ENCODE measurements at regions not wholly inside any gene's neighbourhood (a gene's known extent, or its start where the extent isn't known, plus 50 kb on each side); places are given as distances from the start of the nearest gene placed in this dataset.
A peak's percentile ranks its signal among the peaks of the same experiment; 100 is the strongest.
"Not testable (repeated sequence)": the region's sequence is repeated elsewhere in the genome, so short reads cannot be mapped to it uniquely, and the experiment has no call there.

- DNase-seq (ENCODE audit: low read depth), result no peak
Observed at GRCh38 chr7:12004581-12004980, 172.6 kb upstream of the THSD7A start.

GRCh38 chr7:12007576-12007975, 175.6 kb upstream of the THSD7A start:
- no peak for DNase-seq (ENCODE audit: low read depth)

- DNase-seq (ENCODE audit: low read depth), result no peak
Observed at GRCh38 chr7:12013983-12014382, 182.0 kb upstream of the THSD7A start.

- DNase-seq (ENCODE audit: low read depth), result no peak
Observed at GRCh38 chr7:12016439-12016838, 184.4 kb upstream of the THSD7A start.

- no peak for DNase-seq (ENCODE audit: low read depth)
Observed at GRCh38 chr7:12017046-12017445, 185.0 kb upstream of the THSD7A start.

- not testable (repeated sequence) for DNase-seq (ENCODE audit: low read depth)
Observed at GRCh38 chr7:12022011-12022410, 189.1 kb upstream of the TMEM106B start.

- DNase-seq (ENCODE audit: low read depth), result no peak
Observed at GRCh38 chr7:12025246-12025645, 185.8 kb upstream of the TMEM106B start.

- DNase-seq (ENCODE audit: low read depth), result peak; percentile 2
Observed at GRCh38 chr7:12028508-12028907, 182.6 kb upstream of the TMEM106B start.

- DNase-seq (ENCODE audit: low read depth), result no peak
Observed at GRCh38 chr7:12030116-12030515, 181.0 kb upstream of the TMEM106B start.

- DNase-seq (ENCODE audit: low read depth), result no peak
Observed at GRCh38 chr7:12031186-12031585, 179.9 kb upstream of the TMEM106B start.

- DNase-seq (ENCODE audit: low read depth), result peak; percentile 33
Observed at GRCh38 chr7:12031638-12032037, 179.5 kb upstream of the TMEM106B start.

GRCh38 chr7:12032146-12032545, 178.9 kb upstream of the TMEM106B start:
- DNase-seq (ENCODE audit: low read depth), result no peak

- not testable (repeated sequence) for DNase-seq (ENCODE audit: low read depth)
Observed at GRCh38 chr7:12043457-12043856, 167.6 kb upstream of the TMEM106B start.

- DNase-seq (ENCODE audit: low read depth), result no peak
Observed at GRCh38 chr7:12052211-12052610, 158.9 kb upstream of the TMEM106B start.

GRCh38 chr7:12053561-12053960, 157.5 kb upstream of the TMEM106B start:
- no peak for DNase-seq (ENCODE audit: low read depth)

GRCh38 chr7:12054830-12055229, 156.3 kb upstream of the TMEM106B start:
- DNase-seq (ENCODE audit: low read depth), result no peak

GRCh38 chr7:12056381-12056780, 154.7 kb upstream of the TMEM106B start:
- no peak for DNase-seq (ENCODE audit: low read depth)

GRCh38 chr7:12056977-12057376, 154.1 kb upstream of the TMEM106B start:
- no peak for DNase-seq (ENCODE audit: low read depth)

- DNase-seq (ENCODE audit: low read depth), result no peak
Observed at GRCh38 chr7:12062062-12062461, 149.0 kb upstream of the TMEM106B start.

GRCh38 chr7:12064586-12065127, 146.4 kb upstream of the TMEM106B start:
- DNase-seq (ENCODE audit: low read depth), result no peak

- DNase-seq (ENCODE audit: low read depth), result no peak
Observed at GRCh38 chr7:12066004-12066403, 145.1 kb upstream of the TMEM106B start.

GRCh38 chr7:12066521-12066920, 144.6 kb upstream of the TMEM106B start:
- DNase-seq (ENCODE audit: low read depth), result no peak

GRCh38 chr7:12067156-12067831, 143.8 kb upstream of the TMEM106B start:
- DNase-seq (ENCODE audit: low read depth), result peak; percentile 4

GRCh38 chr7:12069757-12070156, 141.3 kb upstream of the TMEM106B start:
- no peak for DNase-seq (ENCODE audit: low read depth)
